HUDEP-2 (cell line): ENCODE measurements at regions not wholly inside any gene's neighbourhood (a gene's known extent, or its start where the extent isn't known, plus 50 kb on each side); places are given as distances from the start of the nearest gene placed in this dataset.
A peak's percentile ranks its signal among the peaks of the same experiment; 100 is the strongest.

Experiments used
- DNase-seq, 76 experiments: peaks; one replicate each; lab custom pipeline; 2025; ENCODE audit not compliant: unreplicated experiment in 76 of 76; lab: John Stamatoyannopoulos, UW

DNA sequence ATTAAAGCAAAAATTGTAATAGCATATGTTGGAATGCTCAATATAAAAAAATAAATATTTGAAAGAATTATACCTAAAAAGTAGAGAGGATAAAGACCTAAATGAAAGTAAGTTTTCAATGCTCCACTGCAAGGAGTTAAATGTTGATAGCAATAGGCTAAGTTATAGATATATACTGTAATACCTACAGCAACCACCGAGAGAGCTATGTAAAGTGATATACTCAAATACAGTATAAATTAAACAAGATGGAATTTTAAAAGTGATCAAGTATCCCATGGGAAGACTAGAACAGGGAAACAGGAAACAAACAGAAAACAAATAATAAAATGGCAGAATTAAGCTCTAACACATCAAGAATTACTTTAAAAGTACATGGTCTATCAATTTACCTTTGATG is 73.9 kb downstream of the CASP3 start:
- DNase-seq: peak in 1 of 76 experiments; percentile 4

DNA sequence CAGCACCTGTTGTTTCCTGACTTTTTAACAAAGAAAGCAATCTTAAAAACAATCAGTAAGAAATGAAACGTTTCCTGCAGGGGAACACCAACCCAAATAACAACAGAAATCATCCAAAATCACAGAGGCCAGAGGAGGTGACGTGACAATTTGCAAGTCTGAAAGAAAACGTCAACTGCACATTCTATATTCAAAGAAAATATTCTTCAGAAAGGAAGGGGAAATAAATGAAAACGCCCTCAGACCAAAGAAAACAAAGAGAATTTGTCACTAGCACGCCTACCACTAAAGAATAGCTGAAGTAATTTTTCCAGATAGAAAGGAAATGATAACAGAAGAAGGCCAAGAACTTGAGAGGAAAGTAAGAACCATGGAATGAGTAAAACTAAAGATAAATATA is 74.4 kb downstream of the CASP3 start:
- no peak for DNase-seq

DNA sequence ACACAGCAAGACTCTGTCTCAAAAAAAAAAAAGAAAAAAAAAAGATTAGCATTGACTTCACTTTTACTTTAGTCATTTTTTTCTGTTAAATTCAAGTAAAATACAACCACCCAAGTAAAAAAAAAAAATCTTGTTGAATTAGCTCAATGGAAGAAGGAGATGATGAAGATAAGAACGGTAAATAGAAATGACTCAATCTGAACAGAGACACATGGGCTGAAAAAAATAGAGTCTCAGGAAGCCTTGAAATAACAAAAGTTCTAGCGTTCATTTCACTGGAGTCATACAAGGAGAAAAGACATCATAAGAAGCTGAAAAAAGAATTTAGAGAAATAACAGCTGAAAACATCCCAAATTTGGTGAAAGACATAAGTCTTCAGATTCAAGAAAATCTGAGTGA is 75.5 kb downstream of the CASP3 start:
- DNase-seq: no peak

DNA sequence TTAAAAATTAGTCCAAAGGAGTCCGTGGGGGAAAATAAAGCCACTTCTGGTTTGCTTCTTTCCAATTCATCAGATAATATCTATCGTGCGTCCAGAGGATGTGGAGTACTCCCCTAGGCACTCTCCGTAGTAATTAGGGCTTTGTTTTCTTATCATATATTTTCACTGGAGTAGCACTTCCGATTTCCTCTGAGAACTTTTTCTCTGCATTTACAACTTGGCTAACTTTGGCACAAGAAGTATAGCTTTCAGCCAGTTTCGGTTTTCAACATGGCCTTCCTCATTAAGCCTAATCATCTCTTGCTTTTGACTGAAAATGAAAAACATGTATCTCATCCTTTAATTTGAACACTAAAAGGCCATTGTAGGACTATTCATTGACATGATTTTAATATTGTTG is 80.5 kb downstream of the CASP3 start:
- no peak for DNase-seq

DNA sequence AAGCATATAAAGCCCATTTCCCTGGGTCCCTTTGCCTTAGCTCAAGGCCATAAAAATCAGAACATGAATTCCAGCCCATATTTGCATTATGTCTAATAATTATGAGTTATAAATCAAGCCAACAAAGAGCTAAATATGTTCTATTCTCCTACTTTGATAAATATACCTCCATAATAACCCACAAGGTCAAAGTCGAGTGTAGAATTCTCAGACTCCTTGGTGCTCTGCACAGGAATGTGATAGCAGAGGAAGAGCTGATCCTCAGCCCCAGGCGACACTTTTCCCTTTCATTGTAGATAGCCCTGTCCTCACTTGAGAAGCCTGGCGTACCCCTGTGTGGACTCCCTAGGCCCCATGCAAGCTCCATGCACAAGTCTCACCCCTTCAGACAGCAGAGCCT is 85.6 kb downstream of the CASP3 start:
- no peak for DNase-seq

DNA sequence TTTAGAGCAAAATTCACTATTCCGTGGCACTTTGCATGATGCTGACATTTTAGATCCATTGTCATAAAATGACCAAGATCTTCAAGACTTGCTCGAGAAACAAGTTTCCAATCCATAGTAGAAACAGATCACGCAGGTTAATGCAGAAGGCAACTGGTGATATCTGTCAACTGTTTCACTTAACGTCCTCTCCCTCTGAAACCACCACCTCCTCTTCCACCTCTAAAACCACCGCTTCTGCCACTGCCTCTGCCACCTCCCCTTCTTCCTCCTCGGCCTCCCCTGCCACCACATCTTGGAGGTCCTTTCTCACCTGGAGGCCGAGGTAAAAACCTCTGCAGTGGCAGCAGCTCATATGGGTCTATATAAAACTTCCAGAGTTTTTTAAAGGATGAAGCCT is 84.6 kb upstream of the IRF2 start:
- DNase-seq: no peak

DNA sequence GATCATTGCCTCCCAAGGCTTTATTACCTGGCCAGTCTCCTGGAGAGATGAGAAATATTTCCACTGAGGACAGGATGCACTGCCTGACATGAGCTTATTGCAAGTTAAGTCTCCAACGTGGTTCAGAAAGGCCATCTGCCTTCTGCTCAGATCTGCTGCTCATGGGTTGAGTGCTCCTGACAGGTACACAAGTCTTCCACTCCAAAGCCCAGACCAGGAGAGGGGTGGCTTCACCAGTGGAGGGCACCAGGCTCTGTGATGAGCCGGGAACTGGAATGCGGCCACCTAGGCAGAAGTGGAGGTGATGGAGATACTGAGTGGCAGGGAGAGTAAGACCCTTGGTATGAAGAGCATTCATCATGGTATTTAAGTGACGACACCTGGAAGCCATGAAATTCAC is 79.5 kb upstream of the IRF2 start:
- no peak for DNase-seq

DNA sequence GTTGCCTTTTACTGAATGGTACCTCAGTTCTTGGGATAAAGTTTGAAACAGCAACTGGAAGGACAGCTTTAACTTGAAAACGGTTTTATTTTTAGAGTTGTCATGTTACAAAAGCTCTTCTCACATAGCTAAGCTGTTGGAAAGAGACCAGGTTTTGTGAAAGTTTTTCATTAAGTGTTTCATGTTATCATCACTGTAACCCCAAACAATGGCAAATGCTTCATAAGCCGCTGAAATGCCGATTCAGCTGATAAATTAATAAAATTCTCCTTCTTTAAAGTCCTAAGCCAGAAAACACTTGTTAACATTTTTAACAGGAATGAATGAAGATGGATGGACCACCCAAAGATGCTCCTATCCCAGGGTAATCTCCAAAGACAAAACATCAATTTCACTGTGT is 76.1 kb upstream of the IRF2 start:
- no peak for DNase-seq

DNA sequence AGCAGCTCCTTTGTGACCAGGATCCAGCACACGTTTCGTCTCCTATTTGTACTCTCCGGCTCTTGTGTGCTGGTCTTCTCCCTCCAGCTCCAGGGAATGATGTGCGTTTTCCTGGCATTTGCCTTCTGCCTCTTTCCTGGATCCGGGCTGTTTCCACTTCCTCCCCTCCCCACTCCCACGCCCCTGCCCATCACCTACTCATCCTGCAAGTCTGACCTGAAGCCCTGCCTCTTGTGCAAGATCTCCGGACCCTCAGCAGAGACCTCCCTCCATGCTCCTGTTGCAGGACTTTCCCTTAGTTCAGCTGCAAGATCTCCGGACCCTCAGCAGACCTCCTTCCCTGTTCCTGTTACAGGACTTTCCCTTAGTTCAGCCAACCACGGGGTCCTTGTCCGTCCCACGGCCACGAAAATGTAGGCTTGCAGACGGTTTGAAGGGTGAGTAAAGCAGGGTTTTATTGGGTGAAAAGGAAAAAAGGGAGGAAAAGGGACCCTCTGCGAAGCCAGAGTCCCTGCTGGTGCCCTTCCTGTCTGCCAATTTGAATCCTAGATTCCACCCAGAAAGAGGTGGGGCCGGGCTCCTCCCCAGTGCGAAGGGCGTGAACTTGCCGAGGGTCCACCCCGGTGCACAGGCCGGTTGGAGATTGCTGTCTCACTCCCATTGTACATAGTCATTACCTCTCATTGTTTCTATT is 74.4 kb upstream of the IRF2 start:
- DNase-seq: no peak

DNA sequence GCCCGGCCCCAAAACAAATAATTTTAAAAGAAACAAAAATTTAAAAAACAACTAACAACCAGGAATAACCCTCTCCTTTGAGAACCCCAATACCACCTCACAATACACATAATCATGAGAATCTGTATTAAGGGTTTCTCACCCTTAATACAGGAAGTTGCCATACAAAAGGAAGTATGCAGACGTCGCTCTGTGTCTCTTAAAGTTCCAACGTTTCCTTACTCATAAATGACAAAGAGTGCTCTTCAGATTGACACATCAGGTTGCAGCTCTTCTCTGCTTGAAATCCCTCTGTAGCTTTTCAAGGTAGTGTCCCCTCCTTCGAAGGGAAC is 73.9 kb upstream of the IRF2 start:
- DNase-seq: no peak

DNA sequence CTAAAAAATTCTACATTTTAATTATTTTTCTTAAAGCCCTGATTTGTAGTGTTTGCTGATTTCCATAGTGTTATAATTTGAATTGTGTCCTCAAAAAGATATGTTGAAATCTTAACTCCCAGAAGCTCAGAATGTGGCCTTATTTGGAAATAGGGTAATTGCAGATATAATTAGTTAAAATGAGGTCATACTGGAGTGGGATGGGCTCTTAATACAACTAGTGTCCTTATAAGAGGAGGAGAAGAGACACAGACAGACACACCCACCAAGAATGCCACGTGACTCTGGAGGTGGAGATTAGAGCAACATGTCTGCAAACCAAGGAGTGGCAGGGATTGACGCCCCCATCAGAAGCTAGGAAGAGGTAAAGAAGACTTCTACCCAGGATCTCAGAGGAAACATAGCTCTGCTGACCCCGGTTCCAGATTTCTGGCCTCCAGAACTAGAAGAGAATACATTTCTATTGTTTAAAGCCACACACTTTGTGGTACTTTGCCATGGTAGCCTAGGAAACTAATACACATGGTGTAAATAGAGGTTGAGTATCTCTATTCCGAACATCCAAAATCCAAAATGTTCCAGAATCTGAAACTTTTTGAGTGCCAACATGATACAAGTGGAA is 70.5 kb upstream of the IRF2 start:
- peak in 1 of 76 experiments; percentile 1 for DNase-seq

DNA sequence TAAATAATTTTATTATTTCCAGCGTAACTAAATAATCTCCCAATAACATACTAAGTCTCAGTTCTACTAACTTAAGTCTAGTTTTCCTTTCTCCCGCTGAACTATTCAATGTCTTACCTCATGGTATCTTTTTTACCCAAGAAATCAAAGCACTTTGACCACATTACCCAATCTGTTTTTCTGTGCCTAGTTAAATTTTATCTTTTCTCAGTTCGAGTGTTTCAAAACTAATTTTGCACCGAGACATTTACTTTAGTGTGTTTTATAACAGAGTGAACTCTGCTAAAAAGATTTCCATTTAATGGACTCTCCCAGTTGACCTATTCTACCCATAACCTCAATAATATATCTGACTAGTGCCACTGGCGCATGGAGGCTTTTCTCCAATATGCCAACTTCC is 67.6 kb upstream of the IRF2 start:
- no peak for DNase-seq

DNA sequence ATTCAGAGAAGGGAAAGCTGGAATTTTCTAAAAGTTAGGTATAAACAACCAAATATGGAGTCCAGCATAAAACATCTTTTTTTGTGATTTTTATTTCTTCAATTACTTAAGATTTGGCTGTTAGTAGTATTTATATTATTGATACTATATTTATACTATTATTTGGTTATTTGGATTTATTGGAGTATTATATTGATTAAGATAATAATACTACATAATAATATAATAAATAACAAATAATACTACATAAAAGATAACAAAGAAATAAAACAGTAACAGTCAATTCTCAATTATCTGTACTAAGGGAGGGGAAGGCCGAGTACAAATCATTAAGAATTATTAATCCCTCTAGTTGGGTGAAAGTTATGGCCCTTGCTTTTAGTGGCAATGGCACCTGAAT is 66.0 kb upstream of the IRF2 start:
- DNase-seq: no peak

DNA sequence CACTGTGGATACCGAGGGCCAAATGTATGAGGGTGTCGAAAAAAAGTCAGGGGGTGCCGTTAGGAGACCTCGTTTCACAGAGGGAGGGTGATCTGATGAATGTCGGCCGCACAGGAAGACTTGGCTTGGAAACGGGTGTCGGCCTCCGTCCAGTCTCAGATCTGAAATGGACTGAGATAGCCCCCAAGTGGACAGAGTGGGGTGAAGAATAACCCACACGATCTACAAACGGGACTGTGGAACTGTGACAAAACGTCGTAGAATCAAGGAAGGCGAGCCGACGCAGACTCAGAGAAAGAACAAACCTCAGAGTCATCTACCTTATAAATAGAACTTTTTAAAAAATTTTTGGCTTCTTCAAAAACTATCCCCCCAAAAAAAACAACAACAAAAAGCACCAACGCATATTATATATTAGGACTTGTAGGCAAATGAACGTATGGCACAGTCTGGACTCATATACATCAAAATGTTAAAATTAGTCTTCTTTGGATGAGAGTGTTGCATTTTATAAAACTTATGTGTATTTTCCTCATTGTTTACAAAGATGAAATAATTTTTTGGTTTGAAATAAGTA is 63.8 kb upstream of the IRF2 start:
- DNase-seq: peak in 75 of 76 experiments; percentile 5 to 89 (median 73)

DNA sequence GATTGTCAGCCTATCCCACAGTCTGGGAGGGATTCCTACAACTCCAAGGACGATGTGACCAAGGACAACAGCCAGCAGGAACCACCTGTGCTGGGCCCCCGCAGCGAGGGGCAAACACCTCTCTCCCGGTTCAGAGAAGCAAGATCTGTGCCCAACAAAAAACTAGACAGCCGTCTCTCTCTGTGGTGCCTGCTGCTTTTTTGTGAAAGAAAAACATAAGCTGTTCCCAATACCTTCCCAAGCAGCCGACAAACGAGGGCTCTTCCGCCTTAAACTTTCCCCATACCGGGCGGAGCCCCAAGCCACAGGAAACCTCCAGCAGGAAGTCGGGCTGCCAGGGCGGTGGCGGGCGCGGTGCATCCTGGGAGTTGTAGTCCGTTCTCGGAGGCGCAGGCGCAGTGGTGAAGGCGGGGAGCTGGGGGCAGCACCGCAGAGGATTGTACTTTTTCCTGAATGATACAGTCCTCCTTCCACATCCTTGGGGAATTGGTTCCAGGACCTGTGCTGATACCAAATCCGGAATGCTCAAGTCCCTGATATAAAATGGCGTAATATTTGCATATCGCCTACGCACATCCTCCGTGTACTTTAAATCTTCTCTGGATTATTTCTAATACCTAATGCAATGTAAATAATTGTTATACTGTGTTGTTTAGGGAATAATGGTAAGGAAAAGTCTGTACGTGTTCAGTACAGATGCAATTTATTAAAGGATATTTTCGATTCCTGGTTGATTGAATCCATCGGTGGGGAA is 63.1 kb upstream of the IRF2 start:
- peak; percentile 2 to 95 (median 88) for DNase-seq

DNA sequence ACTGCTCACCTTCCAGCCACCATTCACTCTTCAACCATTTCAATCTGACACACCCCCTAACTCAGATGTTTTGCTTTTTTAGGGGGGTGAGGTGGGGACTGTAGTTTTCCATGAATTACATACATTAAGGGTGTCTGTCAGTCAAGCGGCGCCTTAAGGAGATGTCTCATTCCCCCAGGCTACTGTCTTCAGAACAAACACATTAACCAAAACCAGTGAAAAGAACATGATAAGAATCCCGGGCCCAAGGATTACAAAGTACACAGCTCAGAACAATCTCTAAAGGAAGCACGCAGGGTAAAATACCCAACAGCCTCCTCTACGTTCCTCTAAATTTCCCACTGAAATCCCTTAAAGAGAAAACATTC is 62.5 kb upstream of the IRF2 start:
- DNase-seq: peak in 4 of 76 experiments; percentile 7 to 40 (median 24)

DNA sequence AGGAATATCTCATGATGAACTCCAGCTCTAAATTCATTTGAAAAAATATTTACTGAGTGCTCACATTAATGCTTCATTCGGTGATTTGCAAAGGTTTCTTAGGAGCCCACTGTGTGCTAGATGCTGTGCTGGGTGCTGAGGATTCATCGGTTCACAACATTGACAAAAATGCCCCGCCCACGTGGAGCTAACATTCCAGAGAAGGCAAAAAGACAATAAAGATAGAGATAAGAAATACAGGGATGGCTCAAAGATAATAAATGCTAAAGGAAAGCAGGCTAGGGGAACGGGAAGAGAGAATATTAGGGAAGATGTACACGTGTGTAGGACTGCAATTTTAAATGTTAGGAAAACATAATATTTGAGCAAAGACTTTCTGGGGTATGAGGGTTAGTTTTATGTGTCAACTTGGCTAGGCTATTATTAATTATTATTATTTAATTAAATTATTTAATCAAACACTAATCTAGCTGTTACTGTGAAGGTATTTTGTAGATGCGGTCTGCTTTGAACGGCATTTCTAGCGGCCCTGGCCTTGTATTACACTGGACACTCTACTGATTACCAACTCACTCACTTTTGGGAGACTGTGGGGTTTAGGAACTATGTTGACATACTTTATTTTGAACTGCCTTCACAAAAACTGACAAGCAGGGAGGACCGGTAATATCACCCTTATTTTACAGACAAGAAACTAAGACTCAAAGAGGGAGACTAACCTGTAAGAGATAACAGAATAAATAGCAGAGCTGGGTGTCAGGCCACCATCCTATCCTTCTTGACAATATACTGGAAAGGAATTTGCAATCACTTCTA is 61.9 kb upstream of the IRF2 start:
- no peak for DNase-seq

DNA sequence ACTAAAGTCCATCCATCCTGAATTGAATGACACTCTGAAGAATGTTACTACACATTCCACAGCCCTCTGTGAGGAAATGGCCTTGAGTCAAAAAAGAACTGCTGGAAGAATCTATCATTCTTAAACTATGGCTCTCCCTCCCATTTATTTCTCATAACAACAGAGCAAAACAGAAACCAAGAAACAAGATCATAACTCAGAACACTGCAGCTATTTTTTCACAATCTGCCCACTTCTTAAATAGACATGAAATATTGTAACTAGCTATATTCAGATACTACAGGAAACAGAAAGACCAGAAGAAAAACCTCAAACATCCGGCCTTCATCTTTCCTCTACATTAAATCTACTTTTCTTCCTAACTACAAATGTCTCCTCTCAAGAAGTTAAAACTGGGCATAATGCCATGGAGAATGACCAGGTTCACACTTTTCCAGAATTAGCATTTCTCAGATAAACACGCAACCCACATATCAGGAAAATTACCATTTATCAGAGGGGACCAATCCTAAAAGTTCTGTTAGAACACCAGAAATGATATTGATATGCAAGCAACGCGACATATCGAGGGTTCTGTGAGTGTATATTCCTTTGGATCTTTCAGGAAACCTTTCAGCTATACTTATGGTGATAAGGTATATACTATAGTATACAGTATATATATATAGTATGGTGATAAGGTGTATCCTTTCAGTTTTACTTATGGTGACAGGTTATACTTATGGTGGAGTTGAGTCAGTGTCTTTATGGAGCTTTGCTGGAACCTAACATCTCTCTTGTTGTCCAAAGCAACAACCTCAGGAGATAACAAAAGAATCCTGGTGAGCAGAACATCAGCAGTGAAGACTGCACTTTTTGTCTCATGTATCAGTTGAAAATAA is 60.4 kb upstream of the IRF2 start:
- DNase-seq: peak in 37 of 76 experiments; percentile 2 to 78 (median 54)

DNA sequence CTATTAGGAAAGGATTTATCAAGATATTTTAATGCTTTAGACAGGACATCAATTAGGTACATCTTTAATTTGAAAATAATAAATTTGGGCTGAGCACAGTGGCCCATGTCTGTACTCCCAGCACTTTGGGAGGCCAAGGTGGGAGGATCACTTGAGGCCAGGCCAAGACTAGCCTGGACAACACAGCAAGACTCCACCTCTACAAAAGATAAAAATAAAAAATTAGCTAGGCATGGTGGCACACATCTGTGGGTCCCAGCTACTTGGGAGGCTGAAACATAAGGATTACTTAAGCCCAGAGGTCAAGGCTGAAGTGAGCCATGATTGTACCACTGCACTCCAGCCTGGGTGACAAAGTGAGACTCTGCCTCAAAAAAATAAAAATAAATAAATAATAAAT is 59.6 kb upstream of the IRF2 start:
- DNase-seq: no peak

DNA sequence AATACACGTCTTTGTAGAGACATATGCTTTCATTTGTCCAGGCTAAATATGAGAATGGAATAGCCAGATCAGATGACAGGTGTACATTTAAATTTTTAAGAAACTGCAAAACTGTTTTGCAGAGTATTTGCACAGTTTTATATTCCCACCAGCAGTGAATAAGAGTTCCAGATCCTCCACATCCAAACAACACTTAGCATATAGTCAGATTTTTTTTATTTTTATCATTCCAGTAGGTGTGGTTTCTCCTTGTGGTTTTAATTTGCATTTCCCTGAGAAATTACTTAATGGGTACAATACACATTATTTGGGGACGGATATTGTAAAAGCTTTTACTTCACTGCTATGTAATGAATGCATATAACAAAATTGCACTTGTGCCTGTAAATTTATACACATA is 56.7 kb upstream of the IRF2 start:
- no peak for DNase-seq
